Kidney (tissue), 13 donors: ENCODE measurements at regions not wholly inside any gene's neighbourhood (a gene's known extent, or its start where the extent isn't known, plus 50 kb on each side); places are given as distances from the start of the nearest gene placed in this dataset.

ENCODE experiments used
- DNase-seq, 5 donors: peaks; one replicate each; pipeline ENCODE4 v3.0.0-alpha.2; 2013 to 2020
- FAIRE-seq: peaks from 2 replicates; lab custom pipeline; 2012; peaks lifted over from hg19 to GRCh38; lab: Jason Lieb, UNC
- H3K27ac ChIP-seq, 2 donors: one replicate each; pipeline ENCODE4 v1.7.0; 2013; ENCODE audit warnings: low read depth in 2 of 2, low read length in 2 of 2, inconsistent platforms in 1 of 2
- H3K27me3 ChIP-seq: one replicate; pipeline ENCODE4 v1.7.1; 2013; ENCODE audit warnings: low read length, inconsistent platforms; ENCODE audit not compliant: control insufficient read depth, insufficient read depth
- H3K36me3 ChIP-seq, 3 donors: one replicate each; pipeline versions ENCODE4 v1.7.0 to v1.7.1; 2013; ENCODE audit warnings: low read length in 3 of 3, control low read depth in 1 of 3, inconsistent platforms in 1 of 3; ENCODE audit not compliant: insufficient read depth in 3 of 3, control insufficient read depth in 2 of 3
- H3K4me1 ChIP-seq, 3 donors: one replicate each; pipeline versions ENCODE4 v1.7.0 to v1.7.1; 2013; ENCODE audit warnings: low read length in 3 of 3, inconsistent platforms in 1 of 3, low read depth in 1 of 3; ENCODE audit not compliant: control insufficient read depth in 2 of 3, insufficient read depth in 2 of 3
- H3K4me3 ChIP-seq, 3 donors: one replicate each; pipeline versions ENCODE4 v1.7.0 to v1.8.1; 2013; ENCODE audit warnings: low read length in 3 of 3, control low read depth in 1 of 3, inconsistent platforms in 1 of 3
- H3K9ac ChIP-seq, 3 donors: one replicate each; pipeline versions ENCODE4 v1.7.0 to v1.7.1; 2013; ENCODE audit warnings: low read length in 3 of 3, control low read depth in 1 of 3, inconsistent platforms in 1 of 3
- H3K9me3 ChIP-seq, 3 donors: one replicate each; pipeline versions ENCODE4 v1.7.0 to v1.7.1; 2013; ENCODE audit warnings: low read length in 3 of 3, control low read depth in 1 of 3, inconsistent platforms in 1 of 3; ENCODE audit not compliant: control insufficient read depth in 2 of 3, insufficient read depth in 1 of 3
- intact Hi-C: fragments of 100-400 bp; cut with DNase I; formaldehyde crosslinking; loops from one replicate; pipeline ENCODE4 v1.11.1; 2022
- TF ChIP-seq, protein P1 (sequence below): IDR thresholded peaks from 3 replicates; pipeline ENCODE4 v1.5.1; 2012; ENCODE audit warnings: mild to moderate bottlenecking, moderate library complexity, borderline replicate concordance; ENCODE audit not compliant: insufficient read depth; ENCODE audit errors: extremely low read depth
- donor health status: control.
- donor health status: control.
- donor health status: control.
- donor health status: control.
- donor health status: control.
- donor health status: DM: yes; HTN: yes; CAD: no.
- donor health status: Normal renal cell carcinoma (clear cell type).

DNA sequence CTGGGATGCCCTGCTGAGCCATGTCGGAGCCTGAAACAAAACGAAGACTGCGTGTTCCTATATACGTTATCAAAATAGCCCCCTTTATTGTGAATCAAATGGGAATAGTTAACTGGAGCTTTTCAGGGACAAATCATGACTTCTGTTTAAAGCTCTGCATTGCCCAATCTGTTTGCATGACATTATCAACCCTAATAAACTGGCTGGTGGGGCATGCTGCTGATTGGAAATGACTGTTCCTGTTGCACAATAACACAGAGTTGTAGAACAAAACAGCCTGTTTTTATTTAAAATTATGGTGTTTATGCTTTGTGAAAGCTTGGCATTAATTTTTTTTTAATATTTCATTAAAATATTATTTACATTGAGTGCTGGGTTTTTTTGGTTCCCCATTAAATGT lies 215.5 kb downstream of the TMEM167A start:
- no peak for FAIRE-seq
- Histone ChIP-seq H3K36me3 (no peaks in the 10 kb centered on the region), H3K4me3 (no peak overlapping the region), H3K27ac (no peak overlapping the region), H3K9ac (no peak overlapping the region), H3K9me3 (no peaks in the 10 kb centered on the region), H3K4me1 (no peaks in the 10 kb centered on the region), H3K27me3 (no peaks in the 10 kb centered on the region)
- DNase-seq, result no peak
- TF ChIP-seq, protein P1, sequence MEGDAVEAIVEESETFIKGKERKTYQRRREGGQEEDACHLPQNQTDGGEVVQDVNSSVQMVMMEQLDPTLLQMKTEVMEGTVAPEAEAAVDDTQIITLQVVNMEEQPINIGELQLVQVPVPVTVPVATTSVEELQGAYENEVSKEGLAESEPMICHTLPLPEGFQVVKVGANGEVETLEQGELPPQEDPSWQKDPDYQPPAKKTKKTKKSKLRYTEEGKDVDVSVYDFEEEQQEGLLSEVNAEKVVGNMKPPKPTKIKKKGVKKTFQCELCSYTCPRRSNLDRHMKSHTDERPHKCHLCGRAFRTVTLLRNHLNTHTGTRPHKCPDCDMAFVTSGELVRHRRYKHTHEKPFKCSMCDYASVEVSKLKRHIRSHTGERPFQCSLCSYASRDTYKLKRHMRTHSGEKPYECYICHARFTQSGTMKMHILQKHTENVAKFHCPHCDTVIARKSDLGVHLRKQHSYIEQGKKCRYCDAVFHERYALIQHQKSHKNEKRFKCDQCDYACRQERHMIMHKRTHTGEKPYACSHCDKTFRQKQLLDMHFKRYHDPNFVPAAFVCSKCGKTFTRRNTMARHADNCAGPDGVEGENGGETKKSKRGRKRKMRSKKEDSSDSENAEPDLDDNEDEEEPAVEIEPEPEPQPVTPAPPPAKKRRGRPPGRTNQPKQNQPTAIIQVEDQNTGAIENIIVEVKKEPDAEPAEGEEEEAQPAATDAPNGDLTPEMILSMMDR, result no peak
- intact Hi-C loops, result no loop called here

GRCh38 chr5:82859451-82860140 lies 217.6 kb downstream of the TMEM167A start:
- H3K9ac ChIP-seq, result no peak overlapping the region
- intact Hi-C loops, result no loop called here
- H3K4me1 ChIP-seq, result no peaks in the 10 kb centered on the region
- no peaks in the 10 kb centered on the region for H3K9me3 ChIP-seq
- FAIRE-seq, result no peak
- no peak overlapping the region for H3K27ac ChIP-seq
- H3K36me3 ChIP-seq, result no peaks in the 10 kb centered on the region
- TF ChIP-seq, protein P1, result no peak
- peak overlapping the region in 1 of 3 donors; percentile 17 for H3K4me3 ChIP-seq
- DNase-seq, result peak in 3 of 5 donors; percentile 32 to 89 (median 75)
- no peaks in the 10 kb centered on the region for H3K27me3 ChIP-seq

DNA sequence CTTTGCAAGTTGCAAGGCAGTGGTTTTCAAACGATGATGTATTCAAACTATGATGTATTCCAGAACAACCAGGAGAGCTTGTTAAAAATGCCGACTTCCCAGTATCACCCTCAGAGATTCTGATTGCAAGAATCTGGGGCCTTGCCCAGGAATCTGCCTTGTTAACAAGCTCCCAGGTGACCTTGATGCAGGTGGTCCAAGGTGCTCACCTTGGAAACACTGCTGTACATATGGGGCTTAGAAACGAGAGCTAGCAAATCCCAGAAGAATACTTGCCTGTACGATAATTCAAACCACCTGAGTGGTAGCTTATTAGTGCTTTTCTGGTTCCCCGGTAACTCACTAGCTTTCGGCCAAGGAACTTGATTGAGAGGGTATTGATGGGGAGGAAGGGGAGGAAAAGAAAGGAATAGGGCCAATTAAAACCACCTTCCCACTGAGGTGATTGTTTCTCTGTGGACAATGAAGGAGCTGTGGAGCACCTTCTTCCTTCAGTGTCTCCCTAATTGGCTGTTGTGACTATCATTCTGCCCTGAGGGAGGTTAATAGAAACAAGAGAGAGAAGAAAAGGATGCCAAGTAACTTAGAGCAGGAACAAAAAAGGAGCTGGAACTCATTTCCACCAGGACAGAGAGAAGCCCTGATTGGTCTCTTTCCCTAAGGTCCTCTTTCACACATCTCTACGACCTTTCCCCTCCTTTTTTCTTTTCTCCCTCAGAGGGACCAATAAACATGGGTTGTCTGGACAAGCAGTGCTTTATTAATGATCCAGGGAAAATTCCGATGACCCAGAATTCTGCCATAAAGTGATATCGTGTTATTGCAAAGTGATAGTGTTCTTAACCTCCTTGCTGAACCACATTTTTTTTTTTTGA lies 218.8 kb downstream of the TMEM167A start:
- Histone ChIP-seq H3K9ac (no peak overlapping the region), H3K9me3 (no peaks in the 10 kb centered on the region), H3K4me3 (no peak overlapping the region), H3K27ac (no peak overlapping the region), H3K4me1 (no peaks in the 10 kb centered on the region), H3K27me3 (no peaks in the 10 kb centered on the region), H3K36me3 (no peaks in the 10 kb centered on the region)
- intact Hi-C loops, result no loop called here
- FAIRE-seq (no peak), DNase-seq (peak in 1 of 5 donors; percentile 25)
- TF ChIP-seq, protein P1, result no peak
